SK-N-SH (cell line): ENCODE measurements at regions not wholly inside any gene's neighbourhood (a gene's known extent, or its start where the extent isn't known, plus 50 kb on each side); places are given as distances from the start of the nearest gene placed in this dataset.

Source experiments
- CTCF ChIA-PET: fragments of 300-600, 350-600 bp; formaldehyde crosslinking; extraction: SDS; loops from one replicate; lab custom pipeline; 2021; lab: Yijun Ruan, JAX
- POLR2A ChIA-PET: fragments of 350-600 bp; sonication (Branson Sonifier 250); formaldehyde crosslinking; extraction: SDS; loops from one replicate; lab custom pipeline; 2020; ENCODE audit warnings: antibody characterized with exemption, inconsistent platforms; lab: Yijun Ruan, JAX
- DNase-seq: peaks from one replicate; pipeline ENCODE4 v3.0.0; 2012
- H2AFZ ChIP-seq: fragments of 200-600 bp; sonication (generic); 2 replicates; pipeline ENCODE4 v1.8.1; 2016; ENCODE audit warnings: antibody characterized with exemption, mild to moderate bottlenecking, low read depth
- H3F3A ChIP-seq: fragments of 200-600 bp; sonication (generic); replicated peaks from 2 replicates; pipeline ENCODE3; 2016; ENCODE audit warnings: antibody characterized with exemption, mild to moderate bottlenecking; ENCODE audit not compliant: insufficient read depth
- H3K27ac ChIP-seq, 2 experiments: fragments of 200-500 bp in 1 of 2; fragments of 200-600 bp in 1 of 2; sonication (Bioruptor generic) in 1 of 2; sonication (generic), shearing (Covaris generic) in 1 of 2; 2 replicates each; pipeline versions ENCODE4 v1.5.1 to v1.6.1; 2014 to 2016; ENCODE audit warnings: low read depth in 2 of 2, inconsistent platforms in 1 of 2, low read length in 1 of 2, mild to moderate bottlenecking in 1 of 2, mixed read lengths in 1 of 2
- H3K27me3 ChIP-seq: fragments of 200-600 bp; sonication (generic), shearing (Covaris generic); 2 replicates; pipeline ENCODE4 v1.6.1; 2016; ENCODE audit warnings: mixed run types; ENCODE audit not compliant: insufficient read depth
- H3K36me3 ChIP-seq, 2 experiments: fragments of 200-500 bp in 1 of 2; fragments of 200-600 bp in 1 of 2; sonication (Bioruptor generic) in 1 of 2; sonication (generic) in 1 of 2; replicated peaks in 1 of 2; 2 replicates each; pipeline versions ENCODE3 to v1.5.1; 2014 to 2016; ENCODE audit warnings: low read length in 1 of 2, mild to moderate bottlenecking in 1 of 2; ENCODE audit not compliant: insufficient read depth in 2 of 2, control insufficient read depth in 1 of 2
- H3K4me1 ChIP-seq, 2 experiments: fragments of 200-500 bp in 1 of 2; fragments of 200-600 bp in 1 of 2; sonication (Bioruptor generic) in 1 of 2; sonication (generic), shearing (Covaris generic) in 1 of 2; 2 replicates each; pipeline versions ENCODE4 v1.5.1 to v1.6.1; 2014 to 2016; ENCODE audit warnings: low read depth in 1 of 2, low read length in 1 of 2, mixed run types in 1 of 2; ENCODE audit not compliant: insufficient read depth in 2 of 2, control insufficient read depth in 1 of 2
- H3K4me2 ChIP-seq: fragments of 200-600 bp; sonication (generic), shearing (Covaris generic); 2 replicates; pipeline ENCODE4 v1.6.1; 2017; ENCODE audit warnings: mixed run types
- H3K4me3 ChIP-seq, 2 experiments: fragments of 200-500 bp in 1 of 2; fragments of 200-600 bp in 1 of 2; sonication (Bioruptor generic) in 1 of 2; sonication (generic), shearing (Covaris generic) in 1 of 2; 2 replicates each; pipeline versions ENCODE4 v1.5.1 to v1.8.1; 2014 to 2016; ENCODE audit warnings: low read depth in 2 of 2, inconsistent platforms in 1 of 2, low read length in 1 of 2, mild to moderate bottlenecking in 1 of 2, mixed read lengths in 1 of 2, moderate library complexity in 1 of 2
- H3K79me2 ChIP-seq: fragments of 200-600 bp; sonication (generic); 2 replicates; pipeline ENCODE4 v1.8.1; 2017; ENCODE audit warnings: mild to moderate bottlenecking; ENCODE audit not compliant: insufficient read depth
- H3K9ac ChIP-seq: fragments of 200-600 bp; sonication (generic); 2 replicates; pipeline ENCODE4 v1.6.1; 2017; ENCODE audit warnings: mixed run types
- H3K9me2 ChIP-seq: fragments of 200-600 bp; sonication (generic); 2 replicates; pipeline ENCODE4 v1.6.1; 2017; ENCODE audit warnings: mixed run types
- H3K9me3 ChIP-seq: fragments of 200-600 bp; sonication (generic); 2 replicates; pipeline ENCODE4 v1.6.1; 2017; ENCODE audit warnings: mixed run types, mild to moderate bottlenecking, moderate library complexity
- H4K20me1 ChIP-seq: fragments of 200-600 bp; sonication (generic); 2 replicates; pipeline ENCODE4 v1.6.1; 2017; ENCODE audit warnings: mild to moderate bottlenecking, mixed run types; ENCODE audit not compliant: insufficient read depth
- CHD2 ChIP-seq: fragments of 150-350 bp; IDR thresholded peaks from 2 replicates; pipeline ENCODE4 v1.6.1; 2018; ENCODE audit warnings: low read length; ENCODE audit not compliant: partially characterized antibody
- ELF1 ChIP-seq: IDR thresholded peaks from 2 replicates; pipeline ENCODE4 v1.4.0; 2012
- EP300 ChIP-seq, 2 experiments: IDR thresholded peaks; 2 replicates each; pipeline versions ENCODE4 v1.4.0 to v1.6.1; 2012; ENCODE audit warnings: borderline replicate concordance in 1 of 2, low read depth in 1 of 2, low read length in 1 of 2
- EZH2phosphoT487 ChIP-seq: fragments of 200-600 bp; sonication (generic); IDR thresholded peaks from 2 replicates; pipeline ENCODE4 v1.6.1; 2017; ENCODE audit warnings: low read depth, mixed run types, mild to moderate bottlenecking, antibody characterized with exemption, moderate library complexity, borderline replicate concordance
- FOSL2 ChIP-seq: IDR thresholded peaks from 2 replicates; pipeline ENCODE4 v1.4.0; 2012; ENCODE audit warnings: low read depth, mild to moderate bottlenecking, moderate library complexity, borderline replicate concordance
- GABPA ChIP-seq: IDR thresholded peaks from 2 replicates; pipeline ENCODE4 v1.4.0; 2012; ENCODE audit warnings: low read depth, mild to moderate bottlenecking
- JUND ChIP-seq: IDR thresholded peaks from 2 replicates; pipeline ENCODE4 v1.4.0; 2012
- MXI1 ChIP-seq: IDR thresholded peaks from 2 replicates; pipeline ENCODE4 v1.6.1; 2012; ENCODE audit warnings: mild to moderate bottlenecking, low read depth, low read length, improper control_type of control experiment
- NFIC ChIP-seq: IDR thresholded peaks from 2 replicates; pipeline ENCODE4 v1.4.0; 2012; ENCODE audit warnings: borderline replicate concordance
- SIN3A ChIP-seq: IDR thresholded peaks from 2 replicates; pipeline ENCODE4 v1.6.1; 2012; ENCODE audit warnings: low read depth, mild to moderate bottlenecking, low read length, moderate library complexity, borderline replicate concordance
- SMC3 ChIP-seq: IDR thresholded peaks from 2 replicates; pipeline ENCODE4 v1.6.1; 2012; ENCODE audit warnings: low read depth, low read length, improper control_type of control experiment
- YY1 ChIP-seq: IDR thresholded peaks from 2 replicates; pipeline ENCODE4 v1.4.0; 2012; ENCODE audit warnings: low read depth, mild to moderate bottlenecking
- WGBS: methylation state at CpG from one replicate; pipeline ENCODE4 v1.1.6; 2017; ENCODE audit warnings: low lambda C conversion rate; 5-methylcytosine and 5-hydroxymethylcytosine counted together
- TF ChIP-seq, protein P1 (sequence below): IDR thresholded peaks from 2 replicates; pipeline ENCODE4 v1.4.0; 2012; ENCODE audit warnings: low read depth, borderline replicate concordance
- TF ChIP-seq, protein P2 (sequence below): IDR thresholded peaks from 2 replicates; pipeline ENCODE4; 2012

DNA sequence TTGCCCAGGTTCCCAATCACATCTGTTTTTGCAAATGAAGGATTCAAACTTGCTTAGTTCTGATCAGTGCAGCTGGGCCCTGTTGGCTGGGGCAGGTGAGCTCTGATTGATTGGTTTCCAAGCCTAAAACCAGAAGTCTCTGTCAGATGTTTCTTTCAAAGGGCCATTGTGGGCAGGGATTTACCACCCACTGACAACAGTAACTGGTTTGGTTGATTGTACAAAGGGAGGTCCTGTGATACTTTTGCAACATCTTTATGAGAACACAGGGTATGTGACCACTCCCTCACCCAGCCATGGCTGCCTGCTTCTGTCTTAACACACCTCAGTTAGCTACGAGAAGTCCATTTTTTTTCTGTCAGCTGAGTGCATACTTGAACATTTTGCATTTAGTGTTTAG is 184.1 kb downstream of the FLRT2 start:
- ChIA-PET CTCF (no interaction called here), POLR2A (no interaction called here)
- TF ChIP-seq YY1, result no peak
- no peak for TF ChIP-seq SIN3A
- TF ChIP-seq, protein P1, sequence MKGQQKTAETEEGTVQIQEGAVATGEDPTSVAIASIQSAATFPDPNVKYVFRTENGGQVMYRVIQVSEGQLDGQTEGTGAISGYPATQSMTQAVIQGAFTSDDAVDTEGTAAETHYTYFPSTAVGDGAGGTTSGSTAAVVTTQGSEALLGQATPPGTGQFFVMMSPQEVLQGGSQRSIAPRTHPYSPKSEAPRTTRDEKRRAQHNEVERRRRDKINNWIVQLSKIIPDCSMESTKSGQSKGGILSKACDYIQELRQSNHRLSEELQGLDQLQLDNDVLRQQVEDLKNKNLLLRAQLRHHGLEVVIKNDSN, result no peak
- no peak for TF ChIP-seq EP300 (IDR thresholded peaks at IDR 0.05; ENCODE audit: borderline replicate concordance in 1 of 2, low read depth in 1 of 2, low read length in 1 of 2)
- TF ChIP-seq, protein P2, sequence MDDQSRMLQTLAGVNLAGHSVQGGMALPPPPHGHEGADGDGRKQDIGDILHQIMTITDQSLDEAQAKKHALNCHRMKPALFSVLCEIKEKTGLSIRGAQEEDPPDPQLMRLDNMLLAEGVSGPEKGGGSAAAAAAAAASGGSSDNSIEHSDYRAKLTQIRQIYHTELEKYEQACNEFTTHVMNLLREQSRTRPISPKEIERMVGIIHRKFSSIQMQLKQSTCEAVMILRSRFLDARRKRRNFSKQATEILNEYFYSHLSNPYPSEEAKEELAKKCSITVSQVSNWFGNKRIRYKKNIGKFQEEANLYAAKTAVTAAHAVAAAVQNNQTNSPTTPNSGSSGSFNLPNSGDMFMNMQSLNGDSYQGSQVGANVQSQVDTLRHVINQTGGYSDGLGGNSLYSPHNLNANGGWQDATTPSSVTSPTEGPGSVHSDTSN, result no peak
- no peak for TF ChIP-seq GABPA
- TF ChIP-seq JUND, result no peak
- Histone ChIP-seq H2AFZ (no peak overlapping the region), H3K79me2 (no peaks in the 10 kb centered on the region), H3K4me3 (no peak overlapping the region), H3F3A (no peaks in the 10 kb centered on the region), H3K36me3 (no peaks in the 10 kb centered on the region), H3K9me3 (peaks cover 3% of the 10 kb centered on the region; the same call in 1 of the 2 replicates), H3K4me1 (no peaks in the 10 kb centered on the region), H3K4me2 (no peak overlapping the region), H4K20me1 (no peaks in the 10 kb centered on the region), H3K27me3 (no peaks in the 10 kb centered on the region), H3K27ac (no peak overlapping the region), H3K9ac (no peak overlapping the region), H3K9me2 (no peaks in the 10 kb centered on the region)
- DNase-seq, result no peak
- 0% methylated on average over 1 of the region's 1 CpG for WGBS

DNA sequence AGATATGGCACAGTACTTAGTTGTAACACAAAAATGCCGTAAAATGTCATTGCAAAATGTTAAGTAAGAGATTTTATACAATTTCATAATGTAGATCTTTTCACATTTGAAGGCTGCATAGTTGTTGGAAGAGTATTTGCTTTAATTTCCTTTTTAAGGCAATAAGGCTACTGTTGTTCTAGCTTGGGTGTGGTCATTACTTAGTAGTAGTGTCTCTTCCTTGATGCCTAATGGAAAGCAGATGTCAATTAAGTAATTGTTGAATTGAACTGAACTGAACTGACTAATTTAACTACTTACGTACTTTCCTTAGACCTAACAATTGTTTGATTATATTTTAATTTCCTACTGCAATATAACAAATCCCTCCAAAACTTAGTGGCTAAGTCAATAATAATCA is 181.7 kb downstream of the FLRT2 start:
- ChIA-PET CTCF (no interaction called here), POLR2A (no interaction called here)
- H3K4me2 ChIP-seq, result no peak overlapping the region
- no peaks in the 10 kb centered on the region for H3K27me3 ChIP-seq
- no peaks in the 10 kb centered on the region for H3K4me1 ChIP-seq
- H3K9me3 ChIP-seq, result no peaks in the 10 kb centered on the region
- no peak overlapping the region for H2AFZ ChIP-seq
- H3F3A ChIP-seq, result no peaks in the 10 kb centered on the region
- H3K79me2 ChIP-seq, result no peaks in the 10 kb centered on the region
- no peak overlapping the region for H3K27ac ChIP-seq
- H3K36me3 ChIP-seq, result no peaks in the 10 kb centered on the region
- H4K20me1 ChIP-seq, result no peaks in the 10 kb centered on the region
- TF ChIP-seq EZH2phosphoT487 (no peak), MXI1 (no peak), ELF1 (no peak), NFIC (no peak), FOSL2 (no peak), SMC3 (no peak), CHD2 (no peak)
- TF ChIP-seq, protein P2, result no peak
- TF ChIP-seq, all 33 proteins: peak for 0
- Histone ChIP-seq H3K4me3 (no peak overlapping the region), H3K9me2 (no peaks in the 10 kb centered on the region), H3K9ac (no peak overlapping the region)
- 32% methylated on average over 2 of the region's 2 CpGs for WGBS
- no peak for DNase-seq
